ENCODE measurements at regions not wholly inside any gene's neighbourhood (a gene's known extent, or its start where the extent isn't known, plus 50 kb on each side); places are given as distances from the start of the nearest gene placed in this dataset.

DNA sequence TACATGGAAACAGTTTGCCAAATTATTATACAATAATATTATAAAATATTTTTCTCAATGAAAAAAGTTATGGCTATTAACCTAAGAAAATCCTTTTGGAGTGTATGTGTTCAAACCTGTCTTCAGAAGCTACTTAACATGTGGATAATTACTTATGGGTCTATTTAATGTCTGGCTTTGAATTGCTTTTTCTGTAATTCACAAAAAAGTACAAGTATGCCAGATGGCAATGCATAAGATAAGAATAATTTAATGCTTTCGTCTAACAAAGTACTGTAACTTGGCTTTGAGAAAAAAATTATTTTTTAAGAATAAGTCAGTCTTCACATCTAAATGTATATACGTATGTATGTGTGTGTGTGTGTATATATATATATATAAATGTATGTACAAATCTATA is 1073.0 kb downstream of the TDRD15 start:
- TF ChIP-seq, protein P1, sequence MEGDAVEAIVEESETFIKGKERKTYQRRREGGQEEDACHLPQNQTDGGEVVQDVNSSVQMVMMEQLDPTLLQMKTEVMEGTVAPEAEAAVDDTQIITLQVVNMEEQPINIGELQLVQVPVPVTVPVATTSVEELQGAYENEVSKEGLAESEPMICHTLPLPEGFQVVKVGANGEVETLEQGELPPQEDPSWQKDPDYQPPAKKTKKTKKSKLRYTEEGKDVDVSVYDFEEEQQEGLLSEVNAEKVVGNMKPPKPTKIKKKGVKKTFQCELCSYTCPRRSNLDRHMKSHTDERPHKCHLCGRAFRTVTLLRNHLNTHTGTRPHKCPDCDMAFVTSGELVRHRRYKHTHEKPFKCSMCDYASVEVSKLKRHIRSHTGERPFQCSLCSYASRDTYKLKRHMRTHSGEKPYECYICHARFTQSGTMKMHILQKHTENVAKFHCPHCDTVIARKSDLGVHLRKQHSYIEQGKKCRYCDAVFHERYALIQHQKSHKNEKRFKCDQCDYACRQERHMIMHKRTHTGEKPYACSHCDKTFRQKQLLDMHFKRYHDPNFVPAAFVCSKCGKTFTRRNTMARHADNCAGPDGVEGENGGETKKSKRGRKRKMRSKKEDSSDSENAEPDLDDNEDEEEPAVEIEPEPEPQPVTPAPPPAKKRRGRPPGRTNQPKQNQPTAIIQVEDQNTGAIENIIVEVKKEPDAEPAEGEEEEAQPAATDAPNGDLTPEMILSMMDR (IDR thresholded peaks at IDR 0.05; ENCODE audit: insufficient read depth, low read length, poor library complexity, severe bottlenecking), result no peak
- no peaks in the 10 kb centered on the region for H3K36me3 ChIP-seq (ENCODE audit: control insufficient read depth, insufficient read depth, low read length)

GRCh38 chr2:22198381-22199283 is 1074.9 kb downstream of the TDRD15 start:
- TF ChIP-seq, protein P1 (IDR thresholded peaks at IDR 0.05; ENCODE audit: insufficient read depth, low read length, poor library complexity, severe bottlenecking), result no peak
- Histone ChIP-seq H3K27me3 (ENCODE audit: control insufficient read depth, insufficient read depth, low read length) (no peaks in the 10 kb centered on the region), H3K36me3 (ENCODE audit: control insufficient read depth, insufficient read depth, low read length) (no peaks in the 10 kb centered on the region), H3K4me3 (ENCODE audit: low read depth, low read length) (no peak overlapping the region)
- no peak for DNase-seq (ENCODE audit: low read depth)

More for the DNA sequence above, 1073.0 kb downstream of the TDRD15 start:
- H3K4me3 ChIP-seq (ENCODE audit: low read depth, low read length), result no peak overlapping the region
- DNase-seq (ENCODE audit: low read depth), result no peak
- no peaks in the 10 kb centered on the region for H3K27me3 ChIP-seq (ENCODE audit: control insufficient read depth, insufficient read depth, low read length)

DNA sequence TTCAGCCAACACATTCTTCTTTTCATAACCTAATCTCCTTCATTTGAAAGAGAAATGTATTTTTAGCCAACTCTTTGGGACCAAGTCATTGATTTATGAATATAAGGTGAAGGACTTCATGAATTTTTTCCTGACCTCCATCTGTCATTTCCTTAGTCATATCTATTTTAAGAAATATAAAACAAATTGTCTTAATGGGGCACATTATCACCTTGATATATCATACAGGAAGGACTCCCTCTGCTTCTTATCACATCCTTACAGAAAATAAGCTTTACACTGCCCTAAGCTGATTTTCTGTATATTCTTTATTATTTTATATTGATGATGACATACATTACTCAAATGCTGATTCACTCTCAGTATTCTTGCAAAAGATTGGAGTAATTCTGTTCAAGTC is 1076.2 kb downstream of the TDRD15 start:
- no peaks in the 10 kb centered on the region for H3K36me3 ChIP-seq (ENCODE audit: control insufficient read depth, insufficient read depth, low read length)

DNA sequence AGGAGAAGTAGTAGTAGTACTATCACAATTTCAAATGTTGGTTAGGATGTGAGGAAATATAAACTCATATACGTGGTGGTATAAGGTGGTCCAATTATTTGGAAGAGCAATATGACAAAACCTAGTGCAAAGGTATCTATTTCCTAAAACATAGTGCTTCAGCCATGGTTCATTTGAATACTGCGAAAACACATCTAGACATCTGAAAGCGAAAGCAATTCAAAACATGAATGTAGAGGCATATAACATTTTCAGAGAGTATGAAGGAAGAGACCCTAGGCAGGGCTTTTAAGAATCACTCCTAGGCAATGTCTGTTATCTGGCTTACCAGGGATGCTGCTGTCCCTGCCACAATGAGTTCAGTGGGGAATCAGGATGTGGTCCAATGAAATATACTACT is 1085.8 kb downstream of the TDRD15 start:
- no peak for DNase-seq (ENCODE audit: low read depth)
- Histone ChIP-seq H3K27me3 (ENCODE audit: control insufficient read depth, insufficient read depth, low read length) (no peaks in the 10 kb centered on the region), H3K36me3 (ENCODE audit: control insufficient read depth, insufficient read depth, low read length) (no peaks in the 10 kb centered on the region), H3K4me3 (ENCODE audit: low read depth, low read length) (no peak overlapping the region)
- TF ChIP-seq, protein P1 (IDR thresholded peaks at IDR 0.05; ENCODE audit: insufficient read depth, low read length, poor library complexity, severe bottlenecking), result no peak

More for the DNA sequence above, 1076.2 kb downstream of the TDRD15 start:
- TF ChIP-seq, protein P1 (IDR thresholded peaks at IDR 0.05; ENCODE audit: insufficient read depth, low read length, poor library complexity, severe bottlenecking), result no peak
- Histone ChIP-seq H3K27me3 (ENCODE audit: control insufficient read depth, insufficient read depth, low read length) (no peaks in the 10 kb centered on the region), H3K4me3 (ENCODE audit: low read depth, low read length) (no peak overlapping the region)
- no peak for DNase-seq (ENCODE audit: low read depth)

DNA sequence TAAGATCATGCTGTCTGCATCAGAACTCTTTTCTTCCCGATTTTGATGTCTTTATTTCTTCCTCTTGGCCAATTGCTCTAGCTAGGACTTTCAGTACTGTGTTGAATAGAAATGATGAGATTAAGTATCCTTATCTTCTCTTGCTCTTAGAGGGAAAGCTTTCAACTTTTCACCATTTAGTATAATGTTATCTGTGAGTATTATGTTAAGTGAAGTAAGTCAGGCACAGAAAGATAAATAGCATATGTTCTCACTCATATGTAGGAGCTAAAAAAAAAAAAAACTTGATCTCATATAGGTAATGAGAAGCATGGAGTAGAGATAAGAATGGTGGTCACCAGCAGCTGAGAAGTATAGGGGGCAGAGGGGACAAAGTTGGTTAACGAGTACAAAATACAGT is 1089.5 kb downstream of the TDRD15 start:
- TF ChIP-seq, protein P1 (IDR thresholded peaks at IDR 0.05; ENCODE audit: insufficient read depth, low read length, poor library complexity, severe bottlenecking), result no peak
- Histone ChIP-seq H3K4me3 (ENCODE audit: low read depth, low read length) (no peak overlapping the region), H3K36me3 (ENCODE audit: control insufficient read depth, insufficient read depth, low read length) (no peaks in the 10 kb centered on the region), H3K27me3 (ENCODE audit: control insufficient read depth, insufficient read depth, low read length) (no peaks in the 10 kb centered on the region)
- DNase-seq (ENCODE audit: low read depth), result no peak

Data from kidney epithelial cell (primary cell).